ENCODE measurements at regions not wholly inside any gene's neighbourhood (a gene's known extent, or its start where the extent isn't known, plus 50 kb on each side); places are given as distances from the start of the nearest gene placed in this dataset.

- H3K4me3 ChIP-seq (ENCODE audit: low read length): no peak overlapping the region
- H3K4me1 ChIP-seq (ENCODE audit: insufficient read depth, low read length): no peaks in the 10 kb centered on the region
- no peaks in the 10 kb centered on the region for H3K27me3 ChIP-seq (ENCODE audit: insufficient read depth, low read length)
- no peak overlapping the region for H3K9ac ChIP-seq (ENCODE audit: low read depth, low read length)
- no peak overlapping the region for H3K27ac ChIP-seq (ENCODE audit: low read depth, low read length)
- no peaks in the 10 kb centered on the region for H3K36me3 ChIP-seq (ENCODE audit: insufficient read depth, low read length)
- no peaks in the 10 kb centered on the region for H3K9me3 ChIP-seq (ENCODE audit: insufficient read depth, low read depth, low read length)
Observed at GRCh38 chr3:154023148-154023547, 98.0 kb upstream of the ARHGEF26 start.

DNA sequence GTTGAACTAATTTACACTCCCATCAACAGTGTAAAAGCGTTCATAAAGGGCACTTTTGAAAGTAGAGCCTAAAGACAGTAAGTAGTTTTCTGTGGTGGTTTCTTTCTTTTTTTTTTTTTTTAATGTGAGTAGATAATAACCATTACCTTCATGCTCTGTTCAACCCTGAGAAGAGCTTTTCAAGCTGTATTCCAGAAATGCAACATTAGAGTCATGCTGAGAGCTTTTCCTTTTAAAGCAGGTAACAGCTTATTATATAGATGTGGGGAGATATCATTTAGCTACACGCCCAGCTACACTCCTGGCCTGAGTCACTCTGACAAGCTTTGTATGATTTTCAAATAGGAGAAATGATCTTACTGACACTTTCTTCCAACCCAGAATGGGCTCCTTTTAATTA, 96.2 kb upstream of the ARHGEF26 start:
- no peaks in the 10 kb centered on the region for H3K4me1 ChIP-seq (ENCODE audit: insufficient read depth, low read length)
- no peak overlapping the region for H3K9ac ChIP-seq (ENCODE audit: low read depth, low read length)
- WGBS: 100% methylated on average over 1 of the region's 2 CpGs

DNA sequence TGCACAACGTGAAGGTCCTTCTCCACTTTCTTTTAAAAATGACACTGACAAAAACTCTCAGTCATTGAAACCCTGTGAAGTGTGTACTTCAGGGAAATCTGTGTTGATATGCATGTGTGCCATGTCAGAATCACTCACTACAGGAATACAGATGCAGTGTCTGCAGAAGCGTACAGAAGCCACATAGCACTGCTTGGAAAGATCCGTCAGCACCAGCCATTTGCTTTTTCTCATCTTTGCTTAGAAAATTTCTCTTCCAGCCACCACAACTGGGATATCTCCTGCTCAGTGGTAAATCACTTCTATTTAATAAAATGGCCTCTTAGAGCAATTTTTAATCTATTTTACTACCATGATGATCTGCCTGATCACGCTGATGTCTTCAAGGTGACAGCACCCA, 91.3 kb upstream of the ARHGEF26 start:
- no peaks in the 10 kb centered on the region for H3K9me3 ChIP-seq (ENCODE audit: insufficient read depth, low read depth, low read length)
- no peaks in the 10 kb centered on the region for H3K4me1 ChIP-seq (ENCODE audit: insufficient read depth, low read length)
- 73% methylated on average over 3 of the region's 4 CpGs for WGBS
- no peaks in the 10 kb centered on the region for H3K27me3 ChIP-seq (ENCODE audit: insufficient read depth, low read length)
- H3K36me3 ChIP-seq (ENCODE audit: insufficient read depth, low read length): no peaks in the 10 kb centered on the region
- H3K9ac ChIP-seq (ENCODE audit: low read depth, low read length): no peak overlapping the region
- H3K27ac ChIP-seq (ENCODE audit: low read depth, low read length): no peak overlapping the region
- no peak overlapping the region for H3K4me3 ChIP-seq (ENCODE audit: low read length)

More for the DNA sequence above, 96.2 kb upstream of the ARHGEF26 start:
- no peak overlapping the region for H3K4me3 ChIP-seq (ENCODE audit: low read length)
- no peaks in the 10 kb centered on the region for H3K27me3 ChIP-seq (ENCODE audit: insufficient read depth, low read length)
- no peak overlapping the region for H3K27ac ChIP-seq (ENCODE audit: low read depth, low read length)
- no peaks in the 10 kb centered on the region for H3K9me3 ChIP-seq (ENCODE audit: insufficient read depth, low read depth, low read length)
- H3K36me3 ChIP-seq (ENCODE audit: insufficient read depth, low read length): no peaks in the 10 kb centered on the region

DNA sequence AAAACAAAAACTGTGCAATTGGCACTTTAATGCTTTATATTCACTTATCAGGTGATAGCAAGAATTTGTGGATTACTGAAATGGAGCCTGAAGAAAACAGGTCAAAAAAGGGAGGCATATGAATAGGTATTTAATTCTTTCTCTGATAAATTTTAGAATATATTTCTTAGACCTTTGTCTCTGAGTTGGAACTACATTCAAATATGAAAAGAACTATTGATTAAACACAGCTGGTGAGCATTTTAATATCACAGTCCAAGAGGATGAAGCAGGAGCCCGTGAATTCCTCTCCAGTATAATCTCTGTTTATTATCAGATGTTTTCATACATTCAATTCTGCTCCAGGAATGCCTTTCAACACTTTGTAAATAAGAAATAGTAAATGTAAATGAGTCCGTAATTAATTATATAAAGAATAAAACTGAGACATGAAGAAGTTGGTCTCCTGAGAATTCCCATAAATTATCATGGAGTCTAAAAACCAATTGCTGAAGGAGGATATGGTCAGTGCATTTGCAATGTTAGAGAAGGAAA, 86.3 kb upstream of the ARHGEF26 start:
- Histone ChIP-seq H3K4me3 (ENCODE audit: low read length) (no peak overlapping the region), H3K9me3 (ENCODE audit: insufficient read depth, low read depth, low read length) (no peaks in the 10 kb centered on the region), H3K27ac (ENCODE audit: low read depth, low read length) (no peak overlapping the region), H3K36me3 (ENCODE audit: insufficient read depth, low read length) (no peaks in the 10 kb centered on the region), H3K9ac (ENCODE audit: low read depth, low read length) (no peak overlapping the region), H3K27me3 (ENCODE audit: insufficient read depth, low read length) (no peaks in the 10 kb centered on the region), H3K4me1 (ENCODE audit: insufficient read depth, low read length) (no peaks in the 10 kb centered on the region)
- WGBS: 100% methylated on average over 1 of the region's 2 CpGs

DNA sequence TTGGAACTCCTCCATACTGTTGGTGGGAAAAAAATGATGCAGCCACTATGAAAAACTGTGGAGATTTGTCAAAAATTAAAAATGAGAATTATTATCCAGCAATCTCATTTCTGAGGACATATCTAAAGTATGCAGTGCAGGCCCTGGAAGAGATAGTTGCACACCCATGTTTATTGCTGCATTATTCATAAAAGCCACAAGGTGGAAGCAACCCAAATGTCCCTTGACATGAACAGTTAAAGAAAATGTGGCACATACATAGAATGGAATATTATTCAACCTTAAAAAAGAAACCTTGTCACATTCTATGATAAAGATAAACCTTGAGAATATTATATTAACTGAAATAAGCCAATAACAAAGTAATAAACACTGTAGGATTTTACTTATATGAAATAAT, 80.9 kb upstream of the ARHGEF26 start:
- H3K4me3 ChIP-seq (ENCODE audit: low read length): no peak overlapping the region
- no peak overlapping the region for H3K27ac ChIP-seq (ENCODE audit: low read depth, low read length)
- no peaks in the 10 kb centered on the region for H3K4me1 ChIP-seq (ENCODE audit: insufficient read depth, low read length)
- no peaks in the 10 kb centered on the region for H3K27me3 ChIP-seq (ENCODE audit: insufficient read depth, low read length)
- no peaks in the 10 kb centered on the region for H3K9me3 ChIP-seq (ENCODE audit: insufficient read depth, low read depth, low read length)
- no peaks in the 10 kb centered on the region for H3K36me3 ChIP-seq (ENCODE audit: insufficient read depth, low read length)
- no peak overlapping the region for H3K9ac ChIP-seq (ENCODE audit: low read depth, low read length)

DNA sequence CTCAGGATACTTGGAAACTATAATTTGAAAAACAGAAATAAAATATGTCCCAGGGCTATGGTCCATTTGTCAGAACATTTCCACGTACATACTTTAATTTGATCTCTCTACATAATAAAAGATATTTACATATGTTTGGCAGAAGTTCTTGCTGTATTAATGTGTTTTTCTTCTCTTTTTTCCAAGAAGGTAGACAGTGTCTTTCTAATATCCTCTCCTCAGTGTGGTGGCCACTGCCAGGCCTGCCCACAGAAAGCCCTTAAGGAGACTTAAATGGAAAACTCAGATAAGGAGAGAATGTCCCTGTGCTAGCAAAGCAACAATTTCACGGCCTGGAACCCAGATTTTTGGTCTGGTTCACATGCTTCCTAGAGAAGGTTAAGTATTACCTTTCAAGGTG, 76.5 kb upstream of the ARHGEF26 start:
- 90% methylated on average over 1 of the region's 2 CpGs for WGBS
- Histone ChIP-seq H3K27ac (ENCODE audit: low read depth, low read length) (no peak overlapping the region), H3K9ac (ENCODE audit: low read depth, low read length) (no peak overlapping the region), H3K4me3 (ENCODE audit: low read length) (no peak overlapping the region), H3K4me1 (ENCODE audit: insufficient read depth, low read length) (no peaks in the 10 kb centered on the region), H3K9me3 (ENCODE audit: insufficient read depth, low read depth, low read length) (no peaks in the 10 kb centered on the region), H3K36me3 (ENCODE audit: insufficient read depth, low read length) (no peaks in the 10 kb centered on the region), H3K27me3 (ENCODE audit: insufficient read depth, low read length) (no peaks in the 10 kb centered on the region)

DNA sequence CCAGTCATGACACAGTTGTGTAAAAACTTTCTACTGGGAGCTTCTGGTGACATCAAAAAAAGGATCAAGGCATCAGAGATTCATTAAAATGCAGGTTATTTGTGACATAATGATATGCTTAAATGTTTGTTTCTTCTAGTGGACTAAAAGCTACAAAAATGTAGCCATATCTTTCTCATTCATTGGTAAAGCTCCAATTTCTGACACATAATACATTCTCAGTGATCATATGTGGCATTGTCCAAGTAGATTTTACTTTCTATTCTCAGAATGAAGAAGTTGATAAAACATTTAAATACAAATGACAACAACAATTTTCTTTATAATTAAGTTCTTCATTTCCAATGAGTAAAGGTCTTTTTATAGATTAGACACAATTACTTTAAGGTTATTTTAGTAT, 71.0 kb upstream of the ARHGEF26 start:
- Histone ChIP-seq H3K9me3 (ENCODE audit: insufficient read depth, low read depth, low read length) (no peaks in the 10 kb centered on the region), H3K36me3 (ENCODE audit: insufficient read depth, low read length) (no peaks in the 10 kb centered on the region), H3K4me1 (ENCODE audit: insufficient read depth, low read length) (no peaks in the 10 kb centered on the region), H3K27me3 (ENCODE audit: insufficient read depth, low read length) (no peaks in the 10 kb centered on the region), H3K9ac (ENCODE audit: low read depth, low read length) (no peak overlapping the region), H3K4me3 (ENCODE audit: low read length) (no peak overlapping the region), H3K27ac (ENCODE audit: low read depth, low read length) (no peak overlapping the region)

- H3K27me3 ChIP-seq (ENCODE audit: insufficient read depth, low read length): no peaks in the 10 kb centered on the region
- no peak overlapping the region for H3K9ac ChIP-seq (ENCODE audit: low read depth, low read length)
- no peaks in the 10 kb centered on the region for H3K9me3 ChIP-seq (ENCODE audit: insufficient read depth, low read depth, low read length)
- H3K36me3 ChIP-seq (ENCODE audit: insufficient read depth, low read length): no peaks in the 10 kb centered on the region
- H3K27ac ChIP-seq (ENCODE audit: low read depth, low read length): no peak overlapping the region
- H3K4me1 ChIP-seq (ENCODE audit: insufficient read depth, low read length): 0 out of 2 replicates have a peak, but pooled peaks cover under 1% of the 10 kb centered on the region
- no peak overlapping the region for H3K4me3 ChIP-seq (ENCODE audit: low read length)
Observed at GRCh38 chr3:154050766-154051165, 70.4 kb upstream of the ARHGEF26 start.

- Histone ChIP-seq H3K36me3 (ENCODE audit: insufficient read depth, low read length) (no peaks in the 10 kb centered on the region), H3K4me1 (ENCODE audit: insufficient read depth, low read length) (peaks cover 29% of the 10 kb centered on the region), H3K27ac (ENCODE audit: low read depth, low read length) (peak overlapping the region; percentile 59; the same call in 1 of the 2 replicates), H3K9me3 (ENCODE audit: insufficient read depth, low read depth, low read length) (no peaks in the 10 kb centered on the region), H3K9ac (ENCODE audit: low read depth, low read length) (no peak overlapping the region; the same call in 1 of the 2 replicates), H3K4me3 (ENCODE audit: low read length) (no peak overlapping the region), H3K27me3 (ENCODE audit: insufficient read depth, low read length) (no peaks in the 10 kb centered on the region)
- WGBS: 79% methylated on average over 6 of the region's 6 CpGs
Observed at GRCh38 chr3:154059833-154060232, 61.4 kb upstream of the ARHGEF26 start.

GRCh38 chr3:154060238-154061000, 60.8 kb upstream of the ARHGEF26 start:
- Histone ChIP-seq H3K4me3 (ENCODE audit: low read length) (no peak overlapping the region), H3K9ac (ENCODE audit: low read depth, low read length) (peak overlapping the region; percentile 50; the same call in 1 of the 2 replicates), H3K27ac (ENCODE audit: low read depth, low read length) (peak overlapping the region; percentile 59), H3K36me3 (ENCODE audit: insufficient read depth, low read length) (no peaks in the 10 kb centered on the region), H3K27me3 (ENCODE audit: insufficient read depth, low read length) (no peaks in the 10 kb centered on the region), H3K9me3 (ENCODE audit: insufficient read depth, low read depth, low read length) (no peaks in the 10 kb centered on the region), H3K4me1 (ENCODE audit: insufficient read depth, low read length) (peaks cover 29% of the 10 kb centered on the region)
- 41% methylated on average over 2 of the region's 4 CpGs for WGBS

DNA sequence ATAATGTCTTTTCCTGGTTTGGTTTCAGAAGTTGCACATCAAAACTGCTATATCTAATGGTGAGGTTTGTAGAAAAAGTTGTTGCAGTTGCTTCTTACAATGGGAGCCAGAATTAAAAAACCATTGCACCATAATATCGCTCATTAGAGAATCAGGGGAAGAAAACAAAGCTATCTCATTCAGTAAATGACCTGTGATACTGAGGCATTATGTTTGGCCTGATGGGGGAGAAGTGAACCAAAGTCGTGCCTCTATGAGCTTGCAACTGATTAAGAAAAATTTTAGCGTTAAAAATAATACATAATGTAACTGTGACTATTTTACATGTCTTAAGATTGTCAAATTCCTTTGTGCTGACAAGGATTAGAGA, 60.2 kb upstream of the ARHGEF26 start:
- peaks cover 27% of the 10 kb centered on the region for H3K4me1 ChIP-seq (ENCODE audit: insufficient read depth, low read length)
- H3K9me3 ChIP-seq (ENCODE audit: insufficient read depth, low read depth, low read length): no peaks in the 10 kb centered on the region
- peak overlapping the region; percentile 59 for H3K27ac ChIP-seq (ENCODE audit: low read depth, low read length)
- no peaks in the 10 kb centered on the region for H3K36me3 ChIP-seq (ENCODE audit: insufficient read depth, low read length)
- no peak overlapping the region for H3K4me3 ChIP-seq (ENCODE audit: low read length)
- WGBS: 56% methylated on average over 2 of the region's 3 CpGs
- H3K27me3 ChIP-seq (ENCODE audit: insufficient read depth, low read length): no peaks in the 10 kb centered on the region
- peak overlapping the region; percentile 50; the same call in 1 of the 2 replicates for H3K9ac ChIP-seq (ENCODE audit: low read depth, low read length)

- H3K27me3 ChIP-seq (ENCODE audit: insufficient read depth, low read length): no peaks in the 10 kb centered on the region
- 84% methylated on average over 7 of the region's 7 CpGs for WGBS
- no peak overlapping the region for H3K4me3 ChIP-seq (ENCODE audit: low read length)
- H3K9me3 ChIP-seq (ENCODE audit: insufficient read depth, low read depth, low read length): no peaks in the 10 kb centered on the region
- no peaks in the 10 kb centered on the region for H3K36me3 ChIP-seq (ENCODE audit: insufficient read depth, low read length)
- H3K9ac ChIP-seq (ENCODE audit: low read depth, low read length): no peak overlapping the region
- H3K4me1 ChIP-seq (ENCODE audit: insufficient read depth, low read length): peaks cover 18% of the 10 kb centered on the region
- H3K27ac ChIP-seq (ENCODE audit: low read depth, low read length): no peak overlapping the region
Observed at GRCh38 chr3:154062513-154062912, 58.7 kb upstream of the ARHGEF26 start.

Measured in HUES64 (cell line).